ENCODE measurements at regions not wholly inside any gene's neighbourhood (a gene's known extent, or its start where the extent isn't known, plus 50 kb on each side); places are given as distances from the start of the nearest gene placed in this dataset.
A peak's percentile ranks its signal among the peaks of the same experiment; 100 is the strongest.

DNA sequence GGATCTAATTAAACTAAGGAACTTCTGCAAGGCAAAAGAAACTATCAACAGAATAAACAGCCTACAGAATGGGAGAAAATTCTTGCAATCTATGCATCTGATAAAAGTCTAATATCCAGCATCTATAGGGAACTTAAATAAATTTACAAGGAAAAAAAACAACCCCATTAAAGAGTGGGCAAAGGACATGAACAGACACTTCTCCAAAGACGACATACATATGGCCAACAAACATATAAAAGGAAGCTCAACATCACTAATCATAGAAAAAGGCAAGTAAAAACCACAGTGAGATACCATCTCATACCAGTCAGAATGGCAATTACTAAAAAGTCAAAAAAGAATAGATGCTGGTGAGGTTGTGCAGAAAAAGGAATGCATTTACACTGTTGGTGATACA lies 134.8 kb upstream of the PAQR3 start:
- no peak for DNase-seq (ENCODE audit: low read depth)
- TF ChIP-seq, protein P1, sequence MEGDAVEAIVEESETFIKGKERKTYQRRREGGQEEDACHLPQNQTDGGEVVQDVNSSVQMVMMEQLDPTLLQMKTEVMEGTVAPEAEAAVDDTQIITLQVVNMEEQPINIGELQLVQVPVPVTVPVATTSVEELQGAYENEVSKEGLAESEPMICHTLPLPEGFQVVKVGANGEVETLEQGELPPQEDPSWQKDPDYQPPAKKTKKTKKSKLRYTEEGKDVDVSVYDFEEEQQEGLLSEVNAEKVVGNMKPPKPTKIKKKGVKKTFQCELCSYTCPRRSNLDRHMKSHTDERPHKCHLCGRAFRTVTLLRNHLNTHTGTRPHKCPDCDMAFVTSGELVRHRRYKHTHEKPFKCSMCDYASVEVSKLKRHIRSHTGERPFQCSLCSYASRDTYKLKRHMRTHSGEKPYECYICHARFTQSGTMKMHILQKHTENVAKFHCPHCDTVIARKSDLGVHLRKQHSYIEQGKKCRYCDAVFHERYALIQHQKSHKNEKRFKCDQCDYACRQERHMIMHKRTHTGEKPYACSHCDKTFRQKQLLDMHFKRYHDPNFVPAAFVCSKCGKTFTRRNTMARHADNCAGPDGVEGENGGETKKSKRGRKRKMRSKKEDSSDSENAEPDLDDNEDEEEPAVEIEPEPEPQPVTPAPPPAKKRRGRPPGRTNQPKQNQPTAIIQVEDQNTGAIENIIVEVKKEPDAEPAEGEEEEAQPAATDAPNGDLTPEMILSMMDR (IDR thresholded peaks at IDR 0.05; ENCODE audit: low read depth, low read length): no peak
- TF ChIP-seq, protein P2, sequence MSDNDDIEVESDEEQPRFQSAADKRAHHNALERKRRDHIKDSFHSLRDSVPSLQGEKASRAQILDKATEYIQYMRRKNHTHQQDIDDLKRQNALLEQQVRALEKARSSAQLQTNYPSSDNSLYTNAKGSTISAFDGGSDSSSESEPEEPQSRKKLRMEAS (IDR thresholded peaks at IDR 0.05; ENCODE audit: low read depth, low read length): no peak
- TF ChIP-seq MYC (IDR thresholded peaks at IDR 0.05; ENCODE audit: low read depth, low read length) (no peak), POLR2A (IDR thresholded peaks at IDR 0.05; ENCODE audit: extremely low read depth, insufficient read length) (no peak)

DNA sequence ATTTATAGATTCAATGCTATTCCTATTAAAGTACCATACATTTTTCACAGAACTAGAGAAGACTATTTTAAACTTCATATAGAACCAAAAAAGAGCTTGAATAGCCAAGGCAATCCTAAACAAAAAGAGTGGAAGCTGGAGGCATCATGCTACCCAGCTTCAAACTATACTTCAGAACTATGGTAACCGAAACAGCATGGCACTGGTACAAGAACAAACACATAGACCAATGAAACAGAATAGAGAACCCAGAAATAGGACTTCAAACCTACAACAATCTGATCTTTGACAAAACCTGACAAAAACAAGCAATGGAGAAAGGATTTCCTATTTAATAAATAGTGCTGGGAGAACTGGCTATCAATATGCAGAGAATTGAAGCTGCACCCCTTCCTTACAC lies 134.2 kb upstream of the PAQR3 start:
- H3K4me3 ChIP-seq (ENCODE audit: low read depth, low read length): no peak overlapping the region
- no peak for DNase-seq (ENCODE audit: low read depth)
- TF ChIP-seq MYC (IDR thresholded peaks at IDR 0.05; ENCODE audit: low read depth, low read length) (no peak), POLR2A (IDR thresholded peaks at IDR 0.05; ENCODE audit: extremely low read depth, insufficient read length) (no peak)
- TF ChIP-seq, protein P2 (IDR thresholded peaks at IDR 0.05; ENCODE audit: low read depth, low read length): no peak
- TF ChIP-seq, protein P1 (IDR thresholded peaks at IDR 0.05; ENCODE audit: low read depth, low read length): no peak

More for the DNA sequence above, 134.8 kb upstream of the PAQR3 start:
- H3K4me3 ChIP-seq (ENCODE audit: low read depth, low read length): no peak overlapping the region

DNA sequence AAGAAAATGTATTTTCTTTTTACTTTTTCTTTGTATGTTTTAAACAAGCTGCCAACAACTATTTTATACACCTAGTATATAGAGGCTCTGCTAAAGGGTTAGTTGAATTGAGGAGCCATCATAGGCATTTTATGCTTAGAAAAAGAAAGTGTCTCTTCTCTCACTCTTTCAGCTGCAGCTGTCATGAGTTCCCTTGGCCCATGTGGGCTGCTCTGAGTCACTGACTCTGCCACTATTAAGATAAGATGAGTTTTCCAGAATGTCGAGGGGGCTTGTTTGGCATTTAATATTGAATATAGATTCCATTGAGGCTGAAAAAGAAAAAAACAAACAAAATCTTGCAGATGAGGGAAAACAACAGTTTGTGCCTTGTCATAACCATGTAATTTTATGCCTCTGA lies 126.0 kb upstream of the PAQR3 start:
- H3K4me3 ChIP-seq (ENCODE audit: low read depth, low read length): no peak overlapping the region
- TF ChIP-seq, protein P1 (IDR thresholded peaks at IDR 0.05; ENCODE audit: low read depth, low read length): no peak
- TF ChIP-seq, protein P2 (IDR thresholded peaks at IDR 0.05; ENCODE audit: low read depth, low read length): no peak
- no peak for TF ChIP-seq POLR2A (IDR thresholded peaks at IDR 0.05; ENCODE audit: extremely low read depth, insufficient read length)
- TF ChIP-seq MYC (IDR thresholded peaks at IDR 0.05; ENCODE audit: low read depth, low read length): no peak
- peak; percentile 19 for DNase-seq (ENCODE audit: low read depth)

DNA sequence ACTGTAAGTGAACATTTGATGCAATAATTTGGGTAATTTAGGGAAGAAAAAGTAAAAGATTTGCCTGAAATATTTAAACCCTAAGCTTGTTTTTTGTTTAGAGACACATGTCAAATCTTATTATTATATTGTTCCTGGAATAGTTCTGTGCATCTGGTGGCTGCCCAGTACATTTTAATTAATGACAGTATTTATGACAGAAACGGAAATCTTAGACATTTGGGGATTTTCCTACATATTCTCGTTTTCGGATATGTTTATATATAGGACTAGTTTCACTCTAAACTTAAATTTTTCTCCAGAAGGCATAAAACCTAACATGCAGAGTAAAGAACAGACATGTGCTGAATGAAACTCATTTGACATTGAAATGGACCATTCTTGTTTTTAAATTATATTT lies 125.6 kb upstream of the PAQR3 start:
- no peak overlapping the region for H3K4me3 ChIP-seq (ENCODE audit: low read depth, low read length)
- TF ChIP-seq, protein P2 (IDR thresholded peaks at IDR 0.05; ENCODE audit: low read depth, low read length): no peak
- TF ChIP-seq, protein P1 (IDR thresholded peaks at IDR 0.05; ENCODE audit: low read depth, low read length): no peak
- TF ChIP-seq MYC (IDR thresholded peaks at IDR 0.05; ENCODE audit: low read depth, low read length) (no peak), POLR2A (IDR thresholded peaks at IDR 0.05; ENCODE audit: extremely low read depth, insufficient read length) (no peak)
- no peak for DNase-seq (ENCODE audit: low read depth)

DNA sequence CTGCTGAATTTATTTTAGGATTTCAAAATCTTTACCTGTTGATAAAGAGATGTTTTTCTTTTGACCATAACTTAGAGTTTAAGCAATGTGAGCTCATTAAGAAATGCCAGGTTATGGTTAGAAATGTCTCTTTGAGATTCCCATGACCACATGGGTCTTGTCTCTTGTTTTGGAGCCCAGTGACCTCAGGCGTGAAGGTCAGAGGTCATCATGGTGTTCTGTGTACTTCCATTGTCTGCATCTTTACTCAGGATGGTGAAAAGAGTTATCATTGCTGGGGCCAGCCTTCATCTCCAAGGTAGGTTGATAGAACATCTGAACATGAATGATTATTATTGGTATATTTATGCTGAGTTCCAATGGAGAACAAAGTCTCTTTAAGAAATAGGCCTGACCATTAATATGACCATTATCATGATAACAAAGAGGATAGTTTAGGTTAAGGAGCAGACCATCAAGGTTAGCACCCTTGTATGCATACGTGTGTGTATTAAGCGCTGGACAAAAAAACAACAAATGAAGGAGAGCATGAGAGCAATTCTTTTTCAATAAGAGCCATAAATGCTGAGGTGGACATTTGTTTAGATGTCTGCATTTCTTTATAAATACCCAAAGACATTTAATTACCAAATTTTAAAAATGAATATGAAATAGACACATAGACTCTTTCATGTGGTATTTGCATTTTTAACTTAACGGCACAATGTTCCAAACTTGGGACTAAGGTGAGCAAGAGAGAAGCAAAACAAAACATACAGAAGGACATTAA lies 120.6 kb upstream of the PAQR3 start:
- no peak for DNase-seq (ENCODE audit: low read depth)
- TF ChIP-seq POLR2A (IDR thresholded peaks at IDR 0.05; ENCODE audit: extremely low read depth, insufficient read length) (no peak), MYC (IDR thresholded peaks at IDR 0.05; ENCODE audit: low read depth, low read length) (no peak)
- TF ChIP-seq, protein P2 (IDR thresholded peaks at IDR 0.05; ENCODE audit: low read depth, low read length): no peak
- TF ChIP-seq, protein P1 (IDR thresholded peaks at IDR 0.05; ENCODE audit: low read depth, low read length): no peak
- H3K4me3 ChIP-seq (ENCODE audit: low read depth, low read length): no peak overlapping the region

Data from NB4 (cell line).